ENCODE measurements at regions not wholly inside any gene's neighbourhood (a gene's known extent, or its start where the extent isn't known, plus 50 kb on each side); places are given as distances from the start of the nearest gene placed in this dataset.

DNA sequence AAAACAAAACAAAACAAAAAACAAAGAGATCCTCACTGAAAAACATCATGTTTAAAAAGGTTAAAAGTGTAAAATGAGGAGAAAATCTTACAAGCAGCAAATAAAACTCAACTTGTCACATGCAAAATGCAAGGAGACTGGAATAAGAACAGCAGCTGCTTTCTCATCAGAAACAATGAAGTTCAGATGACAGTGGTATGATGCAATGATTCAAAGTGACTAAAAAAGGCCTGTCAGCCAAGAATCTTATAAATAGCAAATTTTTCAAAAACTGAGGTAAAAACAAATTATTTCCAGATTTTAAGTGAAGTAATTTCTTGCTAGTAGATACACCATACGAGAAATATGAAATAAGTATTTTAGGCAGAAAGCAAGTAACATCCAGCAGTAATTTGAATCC, 68.6 kb upstream of the EPHA3 start:
- ATAC-seq (no peak), DNase-seq (ENCODE audit: low spot score) (no peak)
- Mint-ChIP-seq H3K27me3 (ENCODE audit: low read depth) (no peaks in the 10 kb centered on the region), H3K9me3 (peaks cover 20% of the 10 kb centered on the region), H3K4me3 (no peak overlapping the region), H3K36me3 (peaks cover 13% of the 10 kb centered on the region), H3K27ac (no peak overlapping the region), H3K4me1 (0 out of 2 replicates have a peak, but pooled peaks cover 4% of the 10 kb centered on the region)
- ChIA-PET POLR2A (no interaction called here), CTCF (no interaction called here)
- TF ChIP-seq SMAD3 (CRISPR knock-in tag; IDR thresholded peaks at IDR 0.05; ENCODE audit: borderline replicate concordance) (no peak), MXD4 (CRISPR knock-in tag; IDR thresholded peaks at IDR 0.05; ENCODE audit: borderline replicate concordance) (no peak), ZNF396 (CRISPR knock-in tag; IDR thresholded peaks at IDR 0.05; ENCODE audit: borderline replicate concordance) (no peak), JAZF1 (CRISPR knock-in tag; IDR thresholded peaks at IDR 0.05) (no peak), NR3C1 (CRISPR knock-in tag; conservative IDR thresholded peaks at IDR 0.05; ENCODE audit: low read depth) (no peak), ZNF263 (CRISPR knock-in tag; IDR thresholded peaks at IDR 0.05; ENCODE audit: low read depth) (no peak), ZNF121 (CRISPR knock-in tag; IDR thresholded peaks at IDR 0.05) (no peak), ESRRA (CRISPR knock-in tag; IDR thresholded peaks at IDR 0.05; ENCODE audit: borderline replicate concordance) (no peak), NR1H2 (CRISPR knock-in tag; IDR thresholded peaks at IDR 0.05) (no peak), CREM (CRISPR knock-in tag; IDR thresholded peaks at IDR 0.05) (no peak), OVOL2 (CRISPR knock-in tag; IDR thresholded peaks at IDR 0.05; ENCODE audit: borderline replicate concordance) (no peak)
- TF ChIP-seq, protein P1, sequence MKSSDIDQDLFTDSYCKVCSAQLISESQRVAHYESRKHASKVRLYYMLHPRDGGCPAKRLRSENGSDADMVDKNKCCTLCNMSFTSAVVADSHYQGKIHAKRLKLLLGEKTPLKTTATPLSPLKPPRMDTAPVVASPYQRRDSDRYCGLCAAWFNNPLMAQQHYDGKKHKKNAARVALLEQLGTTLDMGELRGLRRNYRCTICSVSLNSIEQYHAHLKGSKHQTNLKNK (CRISPR knock-in tag; IDR thresholded peaks at IDR 0.05): no peak
- TF ChIP-seq, protein P2, sequence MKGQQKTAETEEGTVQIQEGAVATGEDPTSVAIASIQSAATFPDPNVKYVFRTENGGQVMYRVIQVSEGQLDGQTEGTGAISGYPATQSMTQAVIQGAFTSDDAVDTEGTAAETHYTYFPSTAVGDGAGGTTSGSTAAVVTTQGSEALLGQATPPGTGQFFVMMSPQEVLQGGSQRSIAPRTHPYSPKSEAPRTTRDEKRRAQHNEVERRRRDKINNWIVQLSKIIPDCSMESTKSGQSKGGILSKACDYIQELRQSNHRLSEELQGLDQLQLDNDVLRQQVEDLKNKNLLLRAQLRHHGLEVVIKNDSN (CRISPR knock-in tag; IDR thresholded peaks at IDR 0.05): no peak
- TF ChIP-seq, protein P3, sequence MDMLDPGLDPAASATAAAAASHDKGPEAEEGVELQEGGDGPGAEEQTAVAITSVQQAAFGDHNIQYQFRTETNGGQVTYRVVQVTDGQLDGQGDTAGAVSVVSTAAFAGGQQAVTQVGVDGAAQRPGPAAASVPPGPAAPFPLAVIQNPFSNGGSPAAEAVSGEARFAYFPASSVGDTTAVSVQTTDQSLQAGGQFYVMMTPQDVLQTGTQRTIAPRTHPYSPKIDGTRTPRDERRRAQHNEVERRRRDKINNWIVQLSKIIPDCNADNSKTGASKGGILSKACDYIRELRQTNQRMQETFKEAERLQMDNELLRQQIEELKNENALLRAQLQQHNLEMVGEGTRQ (CRISPR knock-in tag; IDR thresholded peaks at IDR 0.05): no peak
- TF ChIP-seq, protein P4, sequence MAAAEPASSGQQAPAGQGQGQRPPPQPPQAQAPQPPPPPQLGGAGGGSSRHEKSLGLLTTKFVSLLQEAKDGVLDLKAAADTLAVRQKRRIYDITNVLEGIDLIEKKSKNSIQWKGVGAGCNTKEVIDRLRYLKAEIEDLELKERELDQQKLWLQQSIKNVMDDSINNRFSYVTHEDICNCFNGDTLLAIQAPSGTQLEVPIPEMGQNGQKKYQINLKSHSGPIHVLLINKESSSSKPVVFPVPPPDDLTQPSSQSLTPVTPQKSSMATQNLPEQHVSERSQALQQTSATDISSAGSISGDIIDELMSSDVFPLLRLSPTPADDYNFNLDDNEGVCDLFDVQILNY (CRISPR knock-in tag; IDR thresholded peaks at IDR 0.05): no peak
- TF ChIP-seq, protein P5, sequence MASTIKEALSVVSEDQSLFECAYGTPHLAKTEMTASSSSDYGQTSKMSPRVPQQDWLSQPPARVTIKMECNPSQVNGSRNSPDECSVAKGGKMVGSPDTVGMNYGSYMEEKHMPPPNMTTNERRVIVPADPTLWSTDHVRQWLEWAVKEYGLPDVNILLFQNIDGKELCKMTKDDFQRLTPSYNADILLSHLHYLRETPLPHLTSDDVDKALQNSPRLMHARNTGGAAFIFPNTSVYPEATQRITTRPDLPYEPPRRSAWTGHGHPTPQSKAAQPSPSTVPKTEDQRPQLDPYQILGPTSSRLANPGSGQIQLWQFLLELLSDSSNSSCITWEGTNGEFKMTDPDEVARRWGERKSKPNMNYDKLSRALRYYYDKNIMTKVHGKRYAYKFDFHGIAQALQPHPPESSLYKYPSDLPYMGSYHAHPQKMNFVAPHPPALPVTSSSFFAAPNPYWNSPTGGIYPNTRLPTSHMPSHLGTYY (CRISPR knock-in tag; IDR thresholded peaks at IDR 0.05): no peak

DNA sequence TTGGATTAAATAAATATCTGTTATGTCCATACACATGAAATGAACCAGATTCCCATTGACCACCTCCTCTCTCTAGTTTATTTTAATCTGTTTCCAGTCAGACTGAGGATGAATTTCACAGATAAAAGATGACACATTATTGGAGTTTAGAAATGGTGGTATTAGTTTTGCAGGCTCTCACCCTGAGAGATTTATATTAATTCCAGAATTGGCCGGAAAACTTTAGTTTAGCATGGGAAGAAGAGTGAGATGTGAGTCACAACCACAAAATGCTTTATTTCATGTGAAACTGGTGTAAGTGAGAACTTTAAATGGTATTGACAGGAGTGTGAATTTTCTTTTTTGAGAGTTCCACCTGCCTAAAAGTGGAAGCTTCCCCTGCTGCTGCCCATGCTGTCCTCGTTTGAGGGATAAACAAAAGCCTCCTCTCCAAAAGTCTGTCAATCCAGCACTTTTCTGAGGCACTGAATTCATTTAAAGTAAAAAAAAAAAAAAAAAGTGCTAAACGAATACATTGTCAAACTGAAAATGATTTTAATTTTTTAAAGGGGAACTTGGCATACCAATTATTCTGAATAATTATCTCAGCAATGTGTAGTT, 65.1 kb upstream of the EPHA3 start:
- POLR2A ChIA-PET: no interaction called here
- Mint-ChIP-seq H3K4me1 (peaks cover 30% of the 10 kb centered on the region), H3K27me3 (ENCODE audit: low read depth) (no peaks in the 10 kb centered on the region), H3K36me3 (no peaks in the 10 kb centered on the region), H3K4me3 (no peak overlapping the region), H3K27ac (no peak overlapping the region), H3K9me3 (no peaks in the 10 kb centered on the region)
- CTCF ChIA-PET: no interaction called here
- no peak for DNase-seq (ENCODE audit: low spot score)
- no peak for ATAC-seq
- TF ChIP-seq, protein P6, sequence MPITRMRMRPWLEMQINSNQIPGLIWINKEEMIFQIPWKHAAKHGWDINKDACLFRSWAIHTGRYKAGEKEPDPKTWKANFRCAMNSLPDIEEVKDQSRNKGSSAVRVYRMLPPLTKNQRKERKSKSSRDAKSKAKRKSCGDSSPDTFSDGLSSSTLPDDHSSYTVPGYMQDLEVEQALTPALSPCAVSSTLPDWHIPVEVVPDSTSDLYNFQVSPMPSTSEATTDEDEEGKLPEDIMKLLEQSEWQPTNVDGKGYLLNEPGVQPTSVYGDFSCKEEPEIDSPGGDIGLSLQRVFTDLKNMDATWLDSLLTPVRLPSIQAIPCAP (CRISPR knock-in tag; IDR thresholded peaks at IDR 0.05): no peak
- TF ChIP-seq NR1H2 (CRISPR knock-in tag; IDR thresholded peaks at IDR 0.05): no peak
- TF ChIP-seq, protein P7, sequence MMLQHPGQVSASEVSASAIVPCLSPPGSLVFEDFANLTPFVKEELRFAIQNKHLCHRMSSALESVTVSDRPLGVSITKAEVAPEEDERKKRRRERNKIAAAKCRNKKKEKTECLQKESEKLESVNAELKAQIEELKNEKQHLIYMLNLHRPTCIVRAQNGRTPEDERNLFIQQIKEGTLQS (CRISPR knock-in tag; conservative IDR thresholded peaks at IDR 0.05): no peak
- TF ChIP-seq, protein P8, sequence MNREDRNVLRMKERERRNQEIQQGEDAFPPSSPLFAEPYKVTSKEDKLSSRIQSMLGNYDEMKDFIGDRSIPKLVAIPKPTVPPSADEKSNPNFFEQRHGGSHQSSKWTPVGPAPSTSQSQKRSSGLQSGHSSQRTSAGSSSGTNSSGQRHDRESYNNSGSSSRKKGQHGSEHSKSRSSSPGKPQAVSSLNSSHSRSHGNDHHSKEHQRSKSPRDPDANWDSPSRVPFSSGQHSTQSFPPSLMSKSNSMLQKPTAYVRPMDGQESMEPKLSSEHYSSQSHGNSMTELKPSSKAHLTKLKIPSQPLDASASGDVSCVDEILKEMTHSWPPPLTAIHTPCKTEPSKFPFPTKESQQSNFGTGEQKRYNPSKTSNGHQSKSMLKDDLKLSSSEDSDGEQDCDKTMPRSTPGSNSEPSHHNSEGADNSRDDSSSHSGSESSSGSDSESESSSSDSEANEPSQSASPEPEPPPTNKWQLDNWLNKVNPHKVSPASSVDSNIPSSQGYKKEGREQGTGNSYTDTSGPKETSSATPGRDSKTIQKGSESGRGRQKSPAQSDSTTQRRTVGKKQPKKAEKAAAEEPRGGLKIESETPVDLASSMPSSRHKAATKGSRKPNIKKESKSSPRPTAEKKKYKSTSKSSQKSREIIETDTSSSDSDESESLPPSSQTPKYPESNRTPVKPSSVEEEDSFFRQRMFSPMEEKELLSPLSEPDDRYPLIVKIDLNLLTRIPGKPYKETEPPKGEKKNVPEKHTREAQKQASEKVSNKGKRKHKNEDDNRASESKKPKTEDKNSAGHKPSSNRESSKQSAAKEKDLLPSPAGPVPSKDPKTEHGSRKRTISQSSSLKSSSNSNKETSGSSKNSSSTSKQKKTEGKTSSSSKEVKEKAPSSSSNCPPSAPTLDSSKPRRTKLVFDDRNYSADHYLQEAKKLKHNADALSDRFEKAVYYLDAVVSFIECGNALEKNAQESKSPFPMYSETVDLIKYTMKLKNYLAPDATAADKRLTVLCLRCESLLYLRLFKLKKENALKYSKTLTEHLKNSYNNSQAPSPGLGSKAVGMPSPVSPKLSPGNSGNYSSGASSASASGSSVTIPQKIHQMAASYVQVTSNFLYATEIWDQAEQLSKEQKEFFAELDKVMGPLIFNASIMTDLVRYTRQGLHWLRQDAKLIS (CRISPR knock-in tag; IDR thresholded peaks at IDR 0.05; ENCODE audit: borderline replicate concordance): no peak
- no peak for TF ChIP-seq NFYB (CRISPR knock-in tag; conservative IDR thresholded peaks at IDR 0.05; ENCODE audit: low read depth)
- no peak for TF ChIP-seq GABPB1 (CRISPR knock-in tag; IDR thresholded peaks at IDR 0.05)
- TF ChIP-seq, protein P9, sequence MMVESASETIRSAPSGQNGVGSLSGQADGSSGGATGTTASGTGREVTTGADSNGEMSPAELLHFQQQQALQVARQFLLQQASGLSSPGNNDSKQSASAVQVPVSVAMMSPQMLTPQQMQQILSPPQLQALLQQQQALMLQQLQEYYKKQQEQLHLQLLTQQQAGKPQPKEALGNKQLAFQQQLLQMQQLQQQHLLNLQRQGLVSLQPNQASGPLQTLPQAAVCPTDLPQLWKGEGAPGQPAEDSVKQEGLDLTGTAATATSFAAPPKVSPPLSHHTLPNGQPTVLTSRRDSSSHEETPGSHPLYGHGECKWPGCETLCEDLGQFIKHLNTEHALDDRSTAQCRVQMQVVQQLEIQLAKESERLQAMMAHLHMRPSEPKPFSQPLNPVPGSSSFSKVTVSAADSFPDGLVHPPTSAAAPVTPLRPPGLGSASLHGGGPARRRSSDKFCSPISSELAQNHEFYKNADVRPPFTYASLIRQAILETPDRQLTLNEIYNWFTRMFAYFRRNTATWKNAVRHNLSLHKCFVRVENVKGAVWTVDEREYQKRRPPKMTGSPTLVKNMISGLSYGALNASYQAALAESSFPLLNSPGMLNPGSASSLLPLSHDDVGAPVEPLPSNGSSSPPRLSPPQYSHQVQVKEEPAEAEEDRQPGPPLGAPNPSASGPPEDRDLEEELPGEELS (CRISPR knock-in tag; IDR thresholded peaks at IDR 0.05): no peak
- TF ChIP-seq ZNF121 (CRISPR knock-in tag; IDR thresholded peaks at IDR 0.05): no peak
- TF ChIP-seq, protein P5 (CRISPR knock-in tag; IDR thresholded peaks at IDR 0.05): no peak

Measured in WTC11 (cell line).